GM19395 (cell line): ENCODE measurements at regions not wholly inside any gene's neighbourhood (a gene's known extent, or its start where the extent isn't known, plus 50 kb on each side); places are given as distances from the start of the nearest gene placed in this dataset.
"Not testable (repeated sequence)": the region's sequence is repeated elsewhere in the genome, so short reads cannot be mapped to it uniquely, and the experiment has no call there.

Experiments used
- ATAC-seq: cut with Tn5 transposase; IDR thresholded peaks from one replicate; pipeline ENCODE4 v1.9.1; 2021; ENCODE audit warnings: mild to moderate bottlenecking, moderate library complexity; ENCODE audit not compliant: unreplicated experiment

DNA sequence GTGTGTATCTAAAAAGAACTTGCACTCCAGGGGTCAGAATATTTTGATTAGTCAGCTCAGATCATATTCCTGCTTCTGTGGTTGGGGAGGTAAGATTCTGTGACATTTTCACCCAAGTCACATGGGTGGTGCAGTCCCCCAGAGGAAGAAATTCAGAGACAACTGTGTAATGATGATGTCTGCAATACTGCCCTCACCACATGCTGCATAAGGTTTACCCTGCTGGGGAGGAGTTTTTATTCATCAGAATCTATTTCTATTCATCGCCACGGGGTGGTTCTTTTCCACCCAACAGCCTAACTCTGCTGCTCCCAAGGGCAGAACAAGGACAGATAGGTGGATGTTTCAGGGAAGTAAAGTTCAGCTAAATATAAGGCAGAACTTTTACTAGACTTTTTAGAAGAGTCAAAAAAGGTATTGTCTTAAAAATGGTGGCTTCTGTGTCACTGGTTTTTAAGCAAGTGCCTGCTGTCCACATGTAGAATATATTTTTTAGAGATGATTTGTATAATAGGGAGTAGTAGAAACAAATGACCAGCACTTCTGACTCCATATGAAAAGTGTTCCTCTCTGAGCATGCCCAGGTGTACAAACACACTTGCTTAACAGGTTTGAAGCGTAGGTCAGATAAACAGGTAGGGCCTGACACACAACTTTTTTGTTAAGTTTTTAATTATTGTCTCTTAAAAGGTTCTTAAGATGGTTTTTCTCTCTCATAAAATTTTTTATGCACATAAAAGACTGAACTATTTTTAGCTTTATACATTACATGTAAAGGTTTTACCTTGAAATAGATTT, 352.7 kb downstream of the LRRC70 start:
- ATAC-seq = no peak

GRCh38 chr5:62922191-62922590, 343.6 kb downstream of the LRRC70 start:
- ATAC-seq = no peak

- ATAC-seq = no peak
Observed at GRCh38 chr5:62920856-62921255, 342.2 kb downstream of the LRRC70 start.

DNA sequence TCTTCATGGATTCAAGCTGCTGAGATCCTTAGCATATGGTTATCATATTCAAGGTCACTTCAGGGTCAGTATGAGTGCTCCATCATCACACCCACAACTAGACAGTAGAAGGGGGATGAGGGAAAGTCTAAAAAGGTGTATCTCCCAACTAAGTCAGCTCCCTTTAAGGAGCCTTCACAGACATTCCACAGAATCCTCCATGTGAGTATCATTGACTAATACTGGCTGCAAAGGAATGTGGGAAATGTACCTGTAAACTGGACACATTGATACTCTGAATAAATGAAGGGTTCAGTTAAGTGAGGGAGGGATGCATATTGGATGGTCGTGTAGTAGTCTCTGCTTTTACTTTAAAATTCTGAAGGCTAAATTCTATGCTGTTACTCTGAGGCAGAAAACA, 330.7 kb downstream of the LRRC70 start:
- ATAC-seq = no peak

GRCh38 chr5:62902126-62902525, 323.5 kb downstream of the LRRC70 start:
- no peak for ATAC-seq

DNA sequence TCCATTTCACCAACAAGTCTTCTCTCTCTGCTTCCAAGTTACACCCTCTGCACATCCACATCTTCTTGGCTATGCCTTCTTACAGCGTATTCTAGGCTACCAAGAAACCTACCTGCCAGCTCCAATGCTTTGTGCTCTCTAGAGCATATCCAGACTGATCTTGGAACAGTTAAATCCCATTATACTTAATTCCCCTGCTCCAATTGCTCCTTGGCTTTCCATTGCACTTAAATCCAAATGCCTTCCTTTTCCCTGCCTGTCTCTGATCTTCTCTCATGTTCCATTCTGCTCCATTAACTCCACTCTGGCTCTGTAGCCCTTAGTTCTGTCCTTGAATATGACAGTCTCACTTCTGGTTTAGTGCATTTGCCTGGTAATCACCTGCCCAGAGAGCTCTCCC, 322.4 kb downstream of the LRRC70 start:
- ATAC-seq = no peak

- no peak for ATAC-seq
Observed at GRCh38 chr5:62896121-62896893, 317.7 kb downstream of the LRRC70 start.

DNA sequence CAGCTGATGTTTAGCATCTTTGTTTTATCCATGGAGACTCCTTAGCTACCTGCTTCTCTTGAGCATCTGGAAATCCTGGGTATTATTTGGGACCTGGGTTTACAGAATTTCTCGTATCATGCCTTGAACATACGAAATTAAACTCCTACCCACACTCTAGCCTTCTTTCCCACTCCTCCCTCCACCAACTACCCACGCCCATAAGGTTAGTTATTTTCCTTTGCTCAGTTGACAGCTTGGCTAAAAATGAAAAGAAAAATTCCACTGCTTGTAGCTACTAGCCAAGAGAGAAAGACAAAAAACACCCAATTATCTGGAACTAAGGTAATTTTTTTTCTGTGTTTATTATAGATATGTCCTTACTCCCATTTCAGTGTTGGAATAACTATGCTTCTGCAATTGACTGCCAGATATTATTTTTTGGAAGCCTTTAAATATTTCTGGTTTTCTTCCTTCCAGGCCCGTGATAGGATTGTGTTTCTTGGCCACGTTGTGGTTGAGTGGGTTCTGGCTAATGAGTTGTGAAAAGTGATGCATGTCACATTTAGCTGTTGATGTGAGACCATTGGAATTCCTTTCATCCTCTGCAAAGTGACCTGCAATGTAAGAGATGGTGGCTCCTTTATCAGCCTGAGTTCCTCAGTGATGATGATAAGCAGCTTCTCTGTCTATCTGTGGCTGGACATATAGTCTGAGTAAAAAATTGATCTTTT, 308.1 kb downstream of the LRRC70 start:
- no peak for ATAC-seq

DNA sequence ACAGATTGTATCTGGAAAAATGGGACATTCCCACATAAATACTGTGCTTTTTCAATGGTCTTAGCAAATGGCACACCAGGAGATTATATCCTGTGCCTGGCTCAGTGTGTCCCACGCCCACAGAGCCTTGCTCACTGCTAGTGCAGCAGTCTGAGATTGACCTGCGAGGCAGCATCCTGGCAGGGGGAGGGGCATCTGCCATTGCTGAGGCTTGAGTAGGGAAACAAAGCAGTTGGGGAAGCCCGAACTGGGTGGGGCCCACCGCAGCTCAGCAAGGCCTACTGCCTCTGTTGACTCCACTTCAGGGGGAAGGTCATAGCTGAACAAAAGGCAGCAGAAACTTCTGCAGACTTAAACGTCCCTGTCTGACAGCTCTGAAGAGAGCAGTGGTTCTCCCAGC, 258.7 kb downstream of the LRRC70 start:
- ATAC-seq = not testable (repeated sequence)

DNA sequence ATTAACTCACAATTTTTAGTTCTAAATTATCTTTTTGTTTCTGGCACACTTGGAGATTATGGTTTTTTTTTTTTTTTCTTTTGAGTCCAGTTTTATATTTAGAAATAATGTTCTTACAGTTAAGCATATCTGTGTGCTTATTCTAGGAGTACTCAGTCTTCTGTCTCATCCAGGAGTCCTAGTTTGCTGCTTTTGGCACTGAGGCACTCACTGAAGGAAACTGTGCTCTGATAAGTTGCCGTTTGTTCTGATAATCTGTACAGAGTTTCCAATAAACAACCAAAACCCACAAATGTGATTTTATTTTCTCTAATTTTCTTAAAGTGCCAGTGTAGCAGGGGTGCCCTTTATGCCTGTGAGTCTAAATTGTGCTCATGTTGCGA, 251.0 kb downstream of the LRRC70 start:
- no peak for ATAC-seq

- ATAC-seq = no peak
Observed at GRCh38 chr5:62828742-62829603, 250.4 kb downstream of the LRRC70 start.

- no peak for ATAC-seq
Observed at GRCh38 chr5:62825623-62826220, 247.1 kb downstream of the LRRC70 start.

DNA sequence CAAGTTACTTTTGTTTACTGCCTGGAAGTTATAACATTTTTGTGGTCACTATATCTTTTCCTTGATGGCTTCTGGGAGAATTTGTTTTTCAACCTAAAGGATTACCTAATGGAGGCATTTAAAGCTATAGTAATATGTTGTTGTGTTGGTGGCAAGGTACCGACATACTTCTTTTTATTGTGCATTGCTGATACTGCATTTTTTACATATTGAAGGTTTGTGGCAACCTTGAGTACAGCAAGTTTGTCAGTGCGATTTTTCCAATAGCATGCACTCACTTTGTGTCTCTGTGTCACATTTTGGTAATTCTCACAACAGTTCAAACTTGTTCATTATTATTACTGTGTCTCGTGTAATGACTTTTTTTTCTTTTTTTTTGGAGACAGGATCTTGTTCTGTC, 246.3 kb downstream of the LRRC70 start:
- no peak for ATAC-seq

DNA sequence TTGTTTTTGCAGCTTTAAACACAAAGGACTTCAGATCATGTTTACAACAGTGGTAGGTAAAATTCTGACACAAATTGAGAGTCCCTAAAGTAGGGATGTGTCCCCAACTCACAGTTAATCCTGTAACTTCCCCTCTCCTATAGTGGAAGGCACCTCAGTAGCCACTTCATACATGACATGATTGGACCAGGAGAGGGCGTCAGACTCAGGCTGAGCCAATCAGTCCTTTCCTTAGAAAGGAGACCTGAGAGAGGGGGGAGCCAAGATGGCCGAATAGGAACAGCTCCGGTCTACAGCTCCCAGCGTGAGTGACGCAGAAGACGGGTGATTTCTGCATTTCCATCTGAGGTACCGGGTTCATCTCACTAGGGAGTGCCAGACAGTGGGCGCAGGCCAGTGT, 238.4 kb downstream of the LRRC70 start:
- ATAC-seq = not testable (repeated sequence)

GRCh38 chr5:62814991-62815390, 236.4 kb downstream of the LRRC70 start:
- ATAC-seq = no peak

- ATAC-seq = no peak
Observed at GRCh38 chr5:62812621-62813255, 234.1 kb downstream of the LRRC70 start.

DNA sequence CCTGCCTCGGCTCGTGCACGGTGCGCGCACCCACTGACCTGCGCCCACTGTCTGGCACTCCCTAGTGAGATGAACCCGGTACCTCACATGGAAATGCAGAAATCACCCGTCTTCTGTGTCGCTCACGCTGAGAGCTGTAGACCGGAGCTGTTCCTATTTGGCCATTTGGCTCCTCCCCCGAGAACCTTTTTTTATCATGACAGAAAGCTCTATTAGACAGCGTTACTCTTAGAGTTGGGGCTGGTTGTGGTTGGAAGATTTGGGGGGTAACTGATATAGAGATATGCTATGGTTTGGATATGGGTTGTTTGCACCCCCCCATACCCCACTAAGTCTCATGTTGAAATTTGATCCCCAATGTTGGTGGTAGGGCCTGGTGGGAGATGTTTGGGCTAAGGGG, 226.2 kb downstream of the LRRC70 start:
- ATAC-seq = not testable (repeated sequence)

DNA sequence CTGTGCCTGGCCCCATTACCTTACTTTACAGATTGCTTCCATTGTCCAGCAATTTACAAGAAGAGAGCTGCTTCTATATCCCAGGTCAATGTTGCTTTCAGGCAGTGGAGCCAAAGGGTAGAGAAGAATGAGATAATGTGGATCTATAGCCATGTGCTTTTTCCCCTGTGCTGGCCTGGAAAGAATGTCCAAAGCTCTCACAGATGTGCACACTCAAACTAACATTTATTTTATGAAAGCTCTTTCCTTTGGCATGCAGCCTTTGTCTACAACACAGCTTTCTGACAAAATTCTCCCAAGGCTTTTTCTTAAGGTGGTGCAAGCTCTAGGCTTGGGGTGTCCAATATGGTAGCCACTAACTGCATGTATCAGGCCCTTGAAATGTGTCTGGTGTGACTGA, 217.3 kb downstream of the LRRC70 start:
- no peak for ATAC-seq

- no peak for ATAC-seq
Observed at GRCh38 chr5:62794456-62794855, 215.8 kb downstream of the LRRC70 start.

GRCh38 chr5:62791059-62791458, 212.4 kb downstream of the LRRC70 start:
- no peak for ATAC-seq
